MM.1S (cell line): ENCODE measurements at regions not wholly inside any gene's neighbourhood (a gene's known extent, or its start where the extent isn't known, plus 50 kb on each side); places are given as distances from the start of the nearest gene placed in this dataset.

Experiments used
- DNase-seq: peaks from one replicate; pipeline ENCODE4 v3.0.0-alpha.2; 2015
- H2AFZ ChIP-seq: fragments of 300-600 bp; sonication (generic); 2 replicates; pipeline ENCODE4 v1.6.0; 2016; ENCODE audit warnings: antibody characterized with exemption, low read length
- H3F3A ChIP-seq: fragments of 300-600 bp; sonication (generic); 2 replicates; pipeline ENCODE4 v1.6.1; 2016; ENCODE audit warnings: mild to moderate bottlenecking, antibody characterized with exemption, low read length, moderate library complexity, mixed read lengths; ENCODE audit not compliant: insufficient read depth
- H3K27ac ChIP-seq: fragments of 300-600 bp; sonication (generic); 2 replicates; pipeline ENCODE4 v1.5.1; 2016; ENCODE audit warnings: mild to moderate bottlenecking, low read length
- H3K27me3 ChIP-seq: fragments of 300-600 bp; sonication (generic); replicated peaks from 2 replicates; pipeline ENCODE4 v1.6.0; 2016; ENCODE audit warnings: low read length; ENCODE audit not compliant: insufficient read depth
- H3K36me3 ChIP-seq: fragments of 300-600 bp; sonication (generic); replicated peaks from 2 replicates; pipeline ENCODE4 v1.6.1; 2016; ENCODE audit warnings: mild to moderate bottlenecking, low read length, mixed read lengths; ENCODE audit not compliant: insufficient read depth
- H3K4me1 ChIP-seq: fragments of 300-600 bp; sonication (generic); 2 replicates; pipeline ENCODE4 v1.6.1; 2016; ENCODE audit warnings: low read length, mixed read lengths
- H3K4me2 ChIP-seq: fragments of 300-600 bp; sonication (generic); 2 replicates; pipeline ENCODE4 v1.6.0; 2016; ENCODE audit warnings: low read depth, low read length
- H3K4me3 ChIP-seq: fragments of 300-600 bp; sonication (generic); 2 replicates; pipeline ENCODE4 v1.5.1; 2016; ENCODE audit warnings: low read length, mixed read lengths
- H3K79me2 ChIP-seq: fragments of 300-600 bp; sonication (generic); 2 replicates; pipeline ENCODE4 v1.6.1; 2016; ENCODE audit warnings: mixed run types, low read length, mixed read lengths
- H3K9ac ChIP-seq: fragments of 300-600 bp; sonication (generic); 2 replicates; pipeline ENCODE4 v1.6.1; 2016; ENCODE audit warnings: low read length, mixed read lengths
- H3K9me2 ChIP-seq: fragments of 300-600 bp; sonication (generic); replicated peaks from 2 replicates; pipeline ENCODE4 v1.6.1; 2016; ENCODE audit warnings: mild to moderate bottlenecking, low read length, mixed read lengths; ENCODE audit not compliant: insufficient read depth
- H3K9me3 ChIP-seq: fragments of 300-600 bp; sonication (generic); replicated peaks from 2 replicates; pipeline ENCODE4 v1.6.1; 2016; ENCODE audit warnings: mild to moderate bottlenecking, low read length, mixed read lengths; ENCODE audit not compliant: insufficient read depth
- H4K20me1 ChIP-seq: fragments of 300-600 bp; sonication (generic); 2 replicates; pipeline ENCODE4 v1.6.1; 2016; ENCODE audit warnings: mild to moderate bottlenecking, low read length, moderate library complexity, mixed read lengths; ENCODE audit not compliant: insufficient read depth
- CTCF ChIP-seq: fragments of 300-600 bp; sonication (generic); IDR thresholded peaks from 2 replicates; pipeline ENCODE4 v1.5.1; 2016; ENCODE audit warnings: antibody characterized with exemption, low read length, mixed read lengths
- EZH2 ChIP-seq: fragments of 300-600 bp; sonication (generic); optimal IDR thresholded peaks from 2 replicates; pipeline ENCODE3; 2017; ENCODE audit warnings: low read depth, mild to moderate bottlenecking, antibody characterized with exemption, low read length, mixed read lengths
- EZH2phosphoT487 ChIP-seq: fragments of 300-600 bp; sonication (generic); IDR thresholded peaks from 2 replicates; pipeline ENCODE4 v1.6.1; 2018; ENCODE audit warnings: antibody characterized with exemption, low read length

- Histone ChIP-seq H3K9me2 (no peaks in the 10 kb centered on the region), H3K4me3 (no peak overlapping the region), H3K9ac (no peak overlapping the region), H4K20me1 (no peaks in the 10 kb centered on the region), H3K4me1 (no peaks in the 10 kb centered on the region), H3K27ac (no peak overlapping the region), H3K9me3 (no peaks in the 10 kb centered on the region), H3K27me3 (no peaks in the 10 kb centered on the region), H3K79me2 (no peaks in the 10 kb centered on the region), H2AFZ (no peak overlapping the region), H3K4me2 (no peak overlapping the region), H3K36me3 (no peaks in the 10 kb centered on the region), H3F3A (no peaks in the 10 kb centered on the region)
- TF ChIP-seq EZH2phosphoT487 (no peak), EZH2 (no peak), CTCF (no peak)
- DNase-seq: no peak
Observed at GRCh38 chr4:19093951-19094350, 1072.4 kb upstream of the LCORL start.

- no peak for DNase-seq
- H3K9me3 ChIP-seq: no peaks in the 10 kb centered on the region
- H3K27me3 ChIP-seq: no peaks in the 10 kb centered on the region
- no peak overlapping the region for H3K9ac ChIP-seq
- no peaks in the 10 kb centered on the region for H3K9me2 ChIP-seq
- TF ChIP-seq EZH2phosphoT487 (no peak), EZH2 (no peak), CTCF (no peak)
- no peaks in the 10 kb centered on the region for H3K36me3 ChIP-seq
- H3K79me2 ChIP-seq: no peaks in the 10 kb centered on the region
- H2AFZ ChIP-seq: no peak overlapping the region
- no peaks in the 10 kb centered on the region for H4K20me1 ChIP-seq
- no peaks in the 10 kb centered on the region for H3F3A ChIP-seq
- no peak overlapping the region for H3K27ac ChIP-seq
- H3K4me1 ChIP-seq: no peaks in the 10 kb centered on the region
- no peak overlapping the region for H3K4me3 ChIP-seq
- no peak overlapping the region for H3K4me2 ChIP-seq
Observed at GRCh38 chr4:19092797-19093196, 1071.2 kb upstream of the LCORL start.

GRCh38 chr4:19074036-19074435 is 1052.5 kb upstream of the LCORL start:
- no peaks in the 10 kb centered on the region for H3K4me1 ChIP-seq
- no peak overlapping the region for H3K27ac ChIP-seq
- no peak overlapping the region for H3K4me2 ChIP-seq
- H3K36me3 ChIP-seq: no peaks in the 10 kb centered on the region
- no peaks in the 10 kb centered on the region for H3K79me2 ChIP-seq
- H3F3A ChIP-seq: no peaks in the 10 kb centered on the region
- H3K9me2 ChIP-seq: no peaks in the 10 kb centered on the region
- DNase-seq: no peak
- H3K27me3 ChIP-seq: no peaks in the 10 kb centered on the region
- H2AFZ ChIP-seq: no peak overlapping the region
- H3K4me3 ChIP-seq: no peak overlapping the region
- TF ChIP-seq EZH2 (no peak), EZH2phosphoT487 (no peak), CTCF (no peak)
- no peaks in the 10 kb centered on the region for H4K20me1 ChIP-seq
- no peak overlapping the region for H3K9ac ChIP-seq
- no peaks in the 10 kb centered on the region for H3K9me3 ChIP-seq

GRCh38 chr4:19063662-19064061 is 1042.1 kb upstream of the LCORL start:
- Histone ChIP-seq H3K36me3 (no peaks in the 10 kb centered on the region), H3K4me1 (no peaks in the 10 kb centered on the region), H3K4me3 (no peak overlapping the region), H2AFZ (no peak overlapping the region), H3K4me2 (no peak overlapping the region), H4K20me1 (no peaks in the 10 kb centered on the region), H3K79me2 (no peaks in the 10 kb centered on the region), H3K27ac (no peak overlapping the region), H3F3A (no peaks in the 10 kb centered on the region; the same call in 1 of the 2 replicates), H3K9me3 (no peaks in the 10 kb centered on the region), H3K9me2 (no peaks in the 10 kb centered on the region), H3K27me3 (no peaks in the 10 kb centered on the region), H3K9ac (no peak overlapping the region)
- no peak for TF ChIP-seq CTCF
- no peak for TF ChIP-seq EZH2phosphoT487
- TF ChIP-seq EZH2: no peak
- no peak for DNase-seq
